ENCODE measurements at regions not wholly inside any gene's neighbourhood (a gene's known extent, or its start where the extent isn't known, plus 50 kb on each side); places are given as distances from the start of the nearest gene placed in this dataset.

- H3K9ac ChIP-seq (ENCODE audit: control insufficient read depth, insufficient read depth, low read length) = no peak overlapping the region
- H3K27me3 ChIP-seq (replicated peaks in 1 of 2; ENCODE audit: control insufficient read depth in 2 of 2, insufficient read depth in 2 of 2, low read length in 1 of 2) = no peaks in the 10 kb centered on the region; a peak in 1 of 4 replicates
- H3K9me3 ChIP-seq (replicated peaks; ENCODE audit: control insufficient read depth, insufficient read depth, low read length) = no peaks in the 10 kb centered on the region; the same call in 2 of the 3 replicates
- 38% methylated on average over 4 of the region's 4 CpGs for WGBS (ENCODE audit: insufficient coverage, insufficient replicate concordance, low lambda C conversion rate, missing lambda C conversion rate)
- ChIA-PET POLR2A (interaction anchor here (0.6 kb wide), 1 partner anchor 22 kb away, joined by 3 read pairs; no protein-coding TSS in a partner anchor), CTCF (interaction anchor here (0.7 to 1.6 kb wide), 2 partner anchors 10 to 33 kb away, joined by 3 to 5 read pairs; no protein-coding TSS in a partner anchor), SMC1A (ENCODE audit: uncharacterized antibody, unreplicated experiment) (interaction anchor here (0.8 to 5.4 kb wide), 6 partner anchors 10 to 278 kb away, joined by 3 to 37 read pairs (median 8); no protein-coding TSS in a partner anchor), RAD21 (ENCODE audit: unreplicated experiment) (interaction anchor here (1.1 to 1.5 kb wide), 3 partner anchors 10 to 38 kb away, joined by 3 read pairs; no protein-coding TSS in a partner anchor)
- H2AFZ ChIP-seq (ENCODE audit: control insufficient read depth, low read depth, low read length) = no peak overlapping the region
- ATAC-seq = peak; percentile 47
- intact Hi-C loops (cut with micrococcal nuclease; ENCODE audit: unreplicated experiment) = no loop called here
- no peaks in the 10 kb centered on the region for H3K79me2 ChIP-seq (ENCODE audit: control insufficient read depth, insufficient read depth, low read length)
- DNase-seq (ENCODE audit: low read depth, low spot score) = no peak
- no peak overlapping the region for H3K4me3 ChIP-seq
- BruUV-seq (replicated peaks) = no TSS peak
- H3K27ac ChIP-seq (ENCODE audit: control insufficient read depth, insufficient read depth) = no peak overlapping the region
- no peaks in the 10 kb centered on the region for H3K36me3 ChIP-seq (ENCODE audit: control insufficient read depth in 2 of 2, insufficient read depth in 2 of 2, low read length in 1 of 2)
- in situ Hi-C loops (cut with MboI) = no loop called here
- FAIRE-seq = no peak
- H4K20me1 ChIP-seq (ENCODE audit: control insufficient read depth, insufficient read depth) = no peaks in the 10 kb centered on the region
- H3K4me2 ChIP-seq (ENCODE audit: control insufficient read depth, insufficient read depth) = no peak overlapping the region
- no peaks in the 10 kb centered on the region for H3K4me1 ChIP-seq (ENCODE audit: control insufficient read depth, insufficient read depth, low read length)
- TF ChIP-seq POLR2AphosphoS2 (IDR thresholded peaks at IDR 0.05; ENCODE audit: low read depth, low read length) = no peak
- TF ChIP-seq GABPA (IDR thresholded peaks at IDR 0.05; ENCODE audit: low read depth) = no peak
- TF ChIP-seq RBBP5 (conservative IDR thresholded peaks at IDR 0.05) = no peak
- no peak for TF ChIP-seq ESRRA (IDR thresholded peaks at IDR 0.05; ENCODE audit: low read length)
- no peak for TF ChIP-seq NR2C1 (IDR thresholded peaks at IDR 0.05)
- no peak for TF ChIP-seq SIN3A (IDR thresholded peaks at IDR 0.05; ENCODE audit: low read depth, low read length)
- no peak for TF ChIP-seq SMARCA5 (IDR thresholded peaks at IDR 0.05)
- no peak for TF ChIP-seq MLLT1 (IDR thresholded peaks at IDR 0.05)
- TF ChIP-seq MEF2A (IDR thresholded peaks at IDR 0.05; ENCODE audit: insufficient read depth, low read depth, low read length) = no peak
- no peak for TF ChIP-seq EZH2 (IDR thresholded peaks at IDR 0.05; ENCODE audit: borderline replicate concordance, control insufficient read depth, low read depth, low read length)
- TF ChIP-seq ZSCAN29 (IDR thresholded peaks at IDR 0.05) = no peak
- TF ChIP-seq SUZ12 (IDR thresholded peaks at IDR 0.05; ENCODE audit: unreplicated experiment) = no peak
- TF ChIP-seq NKRF (conservative IDR thresholded peaks at IDR 0.05) = no peak
- no peak for TF ChIP-seq CEBPB (IDR thresholded peaks at IDR 0.05; ENCODE audit: borderline replicate concordance in 1 of 2, low read depth in 2 of 2, low read length in 2 of 2)
- no peak for TF ChIP-seq EGR1 (IDR thresholded peaks at IDR 0.05; ENCODE audit: borderline replicate concordance in 1 of 2, low read depth in 2 of 2, low read length in 2 of 2)
- TF ChIP-seq ZNF592 (IDR thresholded peaks at IDR 0.05) = no peak
- TF ChIP-seq NR2C2 (IDR thresholded peaks at IDR 0.05; ENCODE audit: borderline replicate concordance, control insufficient read depth, insufficient read length, low read depth) = no peak
Measured at GRCh38 chr12:98238515-98239130, 276.8 kb upstream of the TMPO start.
